DND-41 (cell line): ENCODE measurements at regions not wholly inside any gene's neighbourhood (a gene's known extent, or its start where the extent isn't known, plus 50 kb on each side); places are given as distances from the start of the nearest gene placed in this dataset.

Source experiments
- ATAC-seq: fragments of 200-7000 bp; cut with Tn5 transposase; 3 replicates; pipeline ENCODE4 v1.9.1; 2021; ENCODE audit warnings: low read depth; ENCODE audit not compliant: insufficient read depth
- DNase-seq: peaks from one replicate; pipeline ENCODE4 v3.0.0-alpha.2; 2020
- H2AFZ ChIP-seq: 2 replicates; pipeline ENCODE4 v1.6.0; 2012; ENCODE audit warnings: low read depth, low read length
- H3K27ac ChIP-seq: 2 replicates; pipeline ENCODE4 v1.5.1; 2012; ENCODE audit warnings: low read length, inconsistent platforms
- H3K27me3 ChIP-seq: fragments of 200-600 bp; sonication (generic); 2 replicates; pipeline ENCODE4 v1.6.0; 2012; ENCODE audit warnings: low read length, mild to moderate bottlenecking, inconsistent platforms; ENCODE audit not compliant: insufficient read depth, poor library complexity
- H3K36me3 ChIP-seq: 2 replicates; pipeline ENCODE4 v1.5.1; 2012; ENCODE audit warnings: low read length, inconsistent platforms; ENCODE audit not compliant: insufficient read depth
- H3K4me1 ChIP-seq: 2 replicates; pipeline ENCODE4 v1.5.1; 2012; ENCODE audit warnings: mild to moderate bottlenecking, low read length; ENCODE audit not compliant: insufficient read depth
- H3K4me2 ChIP-seq: 2 replicates; pipeline ENCODE4 v1.6.0; 2012; ENCODE audit warnings: mild to moderate bottlenecking, moderate library complexity, low read length, inconsistent platforms; ENCODE audit not compliant: insufficient read depth
- H3K4me3 ChIP-seq, 2 experiments: fragments of 200-600 bp in 1 of 2; shearing (Covaris generic) in 1 of 2; 2 replicates each; pipeline ENCODE4 v1.5.1; 2012 to 2016; ENCODE audit warnings: inconsistent platforms in 2 of 2, low read length in 2 of 2, mild to moderate bottlenecking in 2 of 2, low read depth in 1 of 2, moderate library complexity in 1 of 2
- H3K79me2 ChIP-seq: 2 replicates; pipeline ENCODE4 v1.6.0; 2012; ENCODE audit warnings: low read length, inconsistent platforms; ENCODE audit not compliant: insufficient read depth
- H3K9ac ChIP-seq: 2 replicates; pipeline ENCODE4 v1.6.0; 2012; ENCODE audit warnings: low read depth, mild to moderate bottlenecking, inconsistent platforms, low read length, moderate library complexity
- H3K9me3 ChIP-seq: 2 replicates; pipeline ENCODE4 v1.5.1; 2012; ENCODE audit warnings: low read length, moderate library complexity, mild to moderate bottlenecking, inconsistent platforms; ENCODE audit not compliant: insufficient read depth, severe bottlenecking
- H4K20me1 ChIP-seq: 2 replicates; pipeline ENCODE4 v1.6.0; 2012; ENCODE audit warnings: low read length; ENCODE audit not compliant: insufficient read depth
- EZH2 ChIP-seq: IDR thresholded peaks from 3 replicates; pipeline ENCODE4 v1.6.1; 2012; ENCODE audit warnings: borderline replicate concordance, low read depth, mild to moderate bottlenecking, moderate library complexity, low read length, inconsistent platforms; ENCODE audit not compliant: severe bottlenecking
- TF ChIP-seq, protein P1 (sequence below): IDR thresholded peaks from 2 replicates; pipeline ENCODE4 v1.5.1; 2012; ENCODE audit warnings: borderline replicate concordance, low read length, moderate library complexity, mild to moderate bottlenecking; ENCODE audit not compliant: poor library complexity, severe bottlenecking; ENCODE audit errors: extremely low read depth

DNA sequence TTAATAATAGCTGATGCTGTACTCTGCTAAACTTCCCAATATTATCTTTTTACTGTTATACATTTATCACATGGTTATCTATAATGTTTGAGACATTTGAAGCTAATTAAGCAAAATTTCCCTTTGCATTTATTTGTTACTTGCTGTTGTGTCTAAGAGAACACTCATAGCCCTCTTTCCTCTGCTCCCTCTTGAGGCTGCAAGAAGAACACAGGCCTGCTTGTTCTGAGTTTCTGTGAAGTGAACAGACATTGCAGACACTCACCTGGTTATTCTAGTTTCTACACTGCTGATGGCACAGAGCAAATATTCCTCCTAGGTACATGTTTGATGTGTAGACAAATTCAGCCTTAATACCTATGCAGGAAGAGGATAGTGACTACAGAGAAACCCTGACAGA, 367.8 kb downstream of the GASK1B start:
- no peaks in the 10 kb centered on the region for H3K4me1 ChIP-seq
- no peak for DNase-seq
- no peak overlapping the region for H2AFZ ChIP-seq
- H3K27me3 ChIP-seq: no peaks in the 10 kb centered on the region
- no peaks in the 10 kb centered on the region for H4K20me1 ChIP-seq
- H3K4me2 ChIP-seq: no peak overlapping the region
- H3K4me3 ChIP-seq: no peak overlapping the region
- no peaks in the 10 kb centered on the region for H3K79me2 ChIP-seq
- ATAC-seq: no peak
- H3K9ac ChIP-seq: no peak overlapping the region
- no peaks in the 10 kb centered on the region for H3K36me3 ChIP-seq
- H3K27ac ChIP-seq: no peak overlapping the region
- H3K9me3 ChIP-seq: no peaks in the 10 kb centered on the region
- TF ChIP-seq, protein P1, sequence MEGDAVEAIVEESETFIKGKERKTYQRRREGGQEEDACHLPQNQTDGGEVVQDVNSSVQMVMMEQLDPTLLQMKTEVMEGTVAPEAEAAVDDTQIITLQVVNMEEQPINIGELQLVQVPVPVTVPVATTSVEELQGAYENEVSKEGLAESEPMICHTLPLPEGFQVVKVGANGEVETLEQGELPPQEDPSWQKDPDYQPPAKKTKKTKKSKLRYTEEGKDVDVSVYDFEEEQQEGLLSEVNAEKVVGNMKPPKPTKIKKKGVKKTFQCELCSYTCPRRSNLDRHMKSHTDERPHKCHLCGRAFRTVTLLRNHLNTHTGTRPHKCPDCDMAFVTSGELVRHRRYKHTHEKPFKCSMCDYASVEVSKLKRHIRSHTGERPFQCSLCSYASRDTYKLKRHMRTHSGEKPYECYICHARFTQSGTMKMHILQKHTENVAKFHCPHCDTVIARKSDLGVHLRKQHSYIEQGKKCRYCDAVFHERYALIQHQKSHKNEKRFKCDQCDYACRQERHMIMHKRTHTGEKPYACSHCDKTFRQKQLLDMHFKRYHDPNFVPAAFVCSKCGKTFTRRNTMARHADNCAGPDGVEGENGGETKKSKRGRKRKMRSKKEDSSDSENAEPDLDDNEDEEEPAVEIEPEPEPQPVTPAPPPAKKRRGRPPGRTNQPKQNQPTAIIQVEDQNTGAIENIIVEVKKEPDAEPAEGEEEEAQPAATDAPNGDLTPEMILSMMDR: no peak
- TF ChIP-seq EZH2: no peak

DNA sequence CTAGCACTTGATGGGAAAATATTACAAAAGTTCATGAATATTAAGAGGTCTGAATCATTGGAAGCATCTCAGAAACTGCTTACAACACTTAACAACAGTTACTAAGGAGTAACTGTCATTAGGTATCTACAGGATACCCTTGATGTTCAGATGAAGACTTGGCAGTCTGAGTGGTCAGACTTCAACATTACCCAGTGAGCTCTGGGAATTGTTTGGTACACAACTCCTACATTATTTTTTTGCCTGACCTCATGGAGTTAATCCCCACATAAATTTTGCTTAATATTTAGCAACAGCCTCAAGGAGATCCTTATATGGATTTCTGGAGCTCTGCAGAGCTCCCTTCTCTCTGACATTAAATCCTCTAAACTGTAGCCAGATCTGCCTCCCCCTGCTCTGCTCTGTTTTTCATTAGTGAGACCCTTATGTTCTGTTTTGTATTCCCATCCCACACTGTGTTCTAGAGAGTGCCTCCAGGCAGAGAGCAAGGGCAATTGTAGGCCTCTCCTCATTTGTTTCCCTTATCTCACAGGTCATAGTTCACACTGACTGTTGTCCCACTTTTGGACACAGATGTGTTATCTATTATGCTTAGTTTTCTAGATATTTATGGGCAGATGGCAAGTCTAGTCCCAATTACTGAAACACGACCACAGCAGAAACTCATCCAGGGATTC, 368.8 kb downstream of the GASK1B start:
- Histone ChIP-seq H3K36me3 (no peaks in the 10 kb centered on the region), H2AFZ (no peak overlapping the region), H3K9ac (no peak overlapping the region), H3K4me2 (no peak overlapping the region), H3K4me3 (no peak overlapping the region), H3K27me3 (no peaks in the 10 kb centered on the region), H3K9me3 (no peaks in the 10 kb centered on the region), H3K27ac (no peak overlapping the region), H3K4me1 (no peaks in the 10 kb centered on the region), H4K20me1 (no peaks in the 10 kb centered on the region), H3K79me2 (no peaks in the 10 kb centered on the region)
- TF ChIP-seq, protein P1: no peak
- ATAC-seq: no peak
- DNase-seq: no peak

DNA sequence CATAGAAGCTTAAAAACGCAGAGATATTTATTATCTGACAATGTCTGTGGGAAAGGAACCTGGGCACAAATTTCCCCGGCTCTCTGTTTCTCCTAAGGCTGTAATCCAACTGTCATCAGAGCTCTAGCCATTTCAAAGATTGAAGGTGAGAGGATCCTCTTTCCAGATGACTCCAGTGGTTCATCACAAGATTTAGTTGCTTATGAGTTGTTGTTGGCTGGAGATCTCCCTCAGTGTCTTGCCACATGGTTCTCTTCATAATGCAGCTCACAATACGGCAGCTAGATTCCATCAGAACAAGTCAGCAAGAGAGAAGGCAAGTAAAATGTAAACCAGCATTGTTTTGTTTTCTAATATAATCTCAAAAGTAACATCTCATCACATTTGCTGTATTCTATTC, 369.4 kb downstream of the GASK1B start:
- H3K36me3 ChIP-seq: no peaks in the 10 kb centered on the region

More for the DNA sequence above, 369.4 kb downstream of the GASK1B start:
- H3K9me3 ChIP-seq: no peaks in the 10 kb centered on the region
- H3K4me1 ChIP-seq: no peaks in the 10 kb centered on the region
- no peak for DNase-seq
- no peak overlapping the region for H3K27ac ChIP-seq
- H3K79me2 ChIP-seq: no peaks in the 10 kb centered on the region
- no peak overlapping the region for H3K9ac ChIP-seq
- H2AFZ ChIP-seq: no peak overlapping the region
- H3K4me2 ChIP-seq: no peak overlapping the region
- no peaks in the 10 kb centered on the region for H4K20me1 ChIP-seq
- H3K4me3 ChIP-seq: no peak overlapping the region
- no peaks in the 10 kb centered on the region for H3K27me3 ChIP-seq
- no peak for ATAC-seq
- TF ChIP-seq, protein P1: no peak
- no peak for TF ChIP-seq EZH2
